Fibroblast of skin of right quadriceps (primary cell): ENCODE measurements at regions not wholly inside any gene's neighbourhood (a gene's known extent, or its start where the extent isn't known, plus 50 kb on each side); places are given as distances from the start of the nearest gene placed in this dataset.

Experiments used
- DNase-seq: peaks from one replicate; pipeline ENCODE4 v3.0.0-alpha.2; 2013

DNA sequence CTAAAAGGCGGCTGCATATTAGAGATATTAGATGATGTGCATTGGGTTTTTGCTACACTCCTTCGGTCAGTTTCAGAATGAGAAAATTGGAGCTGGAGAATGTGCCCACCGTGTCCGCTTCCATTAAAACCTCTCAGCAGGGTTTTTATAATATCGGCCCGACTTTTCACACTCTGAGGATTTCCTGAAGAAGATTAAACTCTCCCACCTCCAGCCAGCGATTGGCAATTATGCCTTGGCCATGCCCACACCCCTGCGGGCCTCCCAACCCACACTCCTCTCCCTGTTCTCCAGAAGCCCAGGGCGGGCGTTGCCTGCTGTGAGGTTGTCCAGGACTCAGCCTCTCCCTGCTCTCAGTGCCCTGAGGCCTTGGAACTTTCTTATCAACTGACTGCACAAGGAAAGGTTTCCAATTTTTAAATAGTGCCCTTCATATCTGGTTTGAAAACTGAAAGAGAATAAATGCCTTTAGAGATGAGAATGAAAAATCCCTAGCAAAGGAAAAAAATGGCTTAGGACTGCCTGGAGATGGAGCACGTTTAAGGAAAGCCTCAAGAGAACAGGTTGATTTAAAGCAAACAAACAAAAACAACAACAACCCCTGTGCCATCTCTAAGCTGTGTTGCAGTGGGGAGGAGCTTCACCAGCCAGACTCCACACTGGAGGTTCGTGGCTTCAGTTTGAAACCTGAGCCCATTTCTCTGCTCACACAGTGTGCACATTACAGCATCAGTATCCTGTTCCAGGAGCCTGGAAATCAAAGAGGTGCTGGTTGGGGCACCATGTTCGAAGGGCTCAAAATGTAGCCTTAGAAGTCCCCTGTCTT, 292.9 kb downstream of the NSG2 start:
- no peak for DNase-seq

DNA sequence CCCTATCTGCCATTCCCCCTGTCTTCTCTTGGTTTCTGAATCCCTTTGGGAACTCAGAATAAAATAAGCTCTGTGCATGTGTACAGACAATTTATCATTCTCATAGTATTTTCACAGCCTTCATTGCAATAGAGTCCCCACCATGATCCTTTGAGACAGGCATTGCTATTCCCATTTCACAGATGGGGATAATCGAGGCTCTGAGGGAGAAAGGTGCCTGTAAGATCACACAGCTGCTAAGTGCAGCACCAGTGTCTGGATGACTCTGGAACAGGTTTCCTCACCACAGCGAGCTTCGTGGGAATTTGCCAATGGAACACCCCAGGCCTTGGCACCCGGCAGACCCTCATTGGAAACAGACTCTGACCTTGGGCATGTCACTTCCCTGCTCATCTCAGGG, 293.6 kb downstream of the NSG2 start:
- DNase-seq: no peak

DNA sequence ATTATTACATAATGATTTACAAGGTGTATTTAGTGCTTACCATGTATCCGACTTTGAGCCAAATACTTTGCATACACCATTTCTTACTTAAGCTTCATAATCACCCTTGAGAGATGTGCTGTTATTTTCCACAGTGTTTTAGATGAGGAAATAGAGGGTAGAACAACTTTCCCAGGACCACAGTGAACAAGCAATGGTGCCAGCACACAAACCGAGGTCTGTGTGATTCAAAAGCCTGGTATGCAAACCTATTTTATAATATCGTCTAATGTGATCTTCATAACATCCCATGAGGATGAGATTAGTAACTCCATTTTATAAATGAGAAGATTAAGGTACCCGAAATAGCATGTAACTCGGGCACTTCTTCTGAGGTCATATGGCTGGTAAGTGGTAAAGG, 294.7 kb downstream of the NSG2 start:
- peak; percentile 51 for DNase-seq

DNA sequence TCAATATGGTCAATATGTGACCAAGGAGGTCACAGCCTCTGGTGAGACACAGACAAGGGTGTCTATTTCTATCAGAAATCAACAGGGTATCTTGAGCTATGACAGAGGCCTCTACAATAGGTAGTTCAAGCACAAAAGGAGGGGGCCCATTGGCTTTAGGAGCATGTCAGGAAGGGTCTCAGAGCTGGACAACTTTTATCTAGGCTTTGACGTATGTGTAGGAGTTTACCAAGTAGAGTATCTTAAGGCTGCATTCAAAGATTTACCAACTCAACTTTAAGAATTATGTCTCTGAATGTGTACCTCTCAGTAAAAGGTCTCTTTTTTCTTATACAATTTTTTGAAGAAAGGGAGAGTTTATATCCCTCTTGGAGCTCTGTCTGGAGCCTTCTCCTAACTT, 297.2 kb downstream of the NSG2 start:
- no peak for DNase-seq

DNA sequence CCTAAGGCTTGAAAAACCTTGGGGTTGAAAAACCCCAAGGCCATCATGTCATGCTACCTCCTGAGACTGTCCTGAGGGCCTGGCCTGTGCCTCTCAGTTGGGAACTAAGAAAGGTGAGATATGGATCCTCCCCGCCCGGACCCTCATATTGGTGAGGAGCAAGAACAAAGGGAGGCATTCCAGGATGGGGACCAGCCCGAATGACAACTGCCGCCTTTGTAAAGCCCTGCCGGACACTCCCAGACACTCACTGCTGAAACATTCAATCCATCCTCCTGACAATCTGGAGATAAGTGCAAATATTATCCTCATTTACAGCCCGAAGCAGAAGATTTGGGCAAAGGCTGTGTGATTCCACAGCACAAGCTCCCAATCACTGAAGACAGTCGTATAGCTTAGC, 298.3 kb downstream of the NSG2 start:
- DNase-seq: no peak

DNA sequence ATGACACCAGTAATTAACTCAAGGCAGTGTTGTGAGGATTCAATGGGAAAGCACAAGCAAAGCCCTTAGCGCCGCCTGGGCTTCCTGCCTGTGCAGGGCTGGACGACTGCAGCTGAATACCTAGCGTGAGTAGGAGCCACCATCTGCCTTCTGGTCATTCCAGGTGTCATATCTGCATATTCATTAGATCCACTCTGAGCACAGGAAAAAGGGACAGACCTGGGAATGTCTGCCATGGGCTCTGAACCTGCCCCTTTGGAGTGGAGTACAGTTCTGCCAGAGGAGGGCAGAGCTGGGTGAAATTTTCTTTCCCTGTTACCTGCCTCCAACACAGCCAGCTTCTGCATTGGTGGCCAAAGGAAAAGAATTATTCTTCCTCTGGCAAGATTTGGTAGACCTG, 298.8 kb downstream of the NSG2 start:
- DNase-seq: no peak

DNA sequence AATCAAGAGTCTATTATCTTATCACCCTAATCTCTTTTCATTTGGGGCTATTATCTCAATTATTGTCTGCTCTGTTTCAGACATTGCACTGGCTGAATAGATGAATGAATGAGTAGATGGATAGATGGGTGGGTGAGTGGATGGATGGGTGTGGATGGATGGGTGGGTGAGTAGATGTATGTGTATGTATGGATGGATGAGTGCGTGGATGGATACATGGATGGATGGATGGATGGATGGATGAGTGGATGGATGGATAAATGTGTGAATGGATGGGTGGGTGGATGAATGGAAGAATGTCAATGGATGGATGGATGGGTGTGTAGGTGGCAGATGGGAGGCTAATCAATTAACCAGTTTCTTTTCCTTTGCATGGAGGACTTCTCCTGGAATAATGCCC, 301.7 kb downstream of the NSG2 start:
- DNase-seq: no peak

DNA sequence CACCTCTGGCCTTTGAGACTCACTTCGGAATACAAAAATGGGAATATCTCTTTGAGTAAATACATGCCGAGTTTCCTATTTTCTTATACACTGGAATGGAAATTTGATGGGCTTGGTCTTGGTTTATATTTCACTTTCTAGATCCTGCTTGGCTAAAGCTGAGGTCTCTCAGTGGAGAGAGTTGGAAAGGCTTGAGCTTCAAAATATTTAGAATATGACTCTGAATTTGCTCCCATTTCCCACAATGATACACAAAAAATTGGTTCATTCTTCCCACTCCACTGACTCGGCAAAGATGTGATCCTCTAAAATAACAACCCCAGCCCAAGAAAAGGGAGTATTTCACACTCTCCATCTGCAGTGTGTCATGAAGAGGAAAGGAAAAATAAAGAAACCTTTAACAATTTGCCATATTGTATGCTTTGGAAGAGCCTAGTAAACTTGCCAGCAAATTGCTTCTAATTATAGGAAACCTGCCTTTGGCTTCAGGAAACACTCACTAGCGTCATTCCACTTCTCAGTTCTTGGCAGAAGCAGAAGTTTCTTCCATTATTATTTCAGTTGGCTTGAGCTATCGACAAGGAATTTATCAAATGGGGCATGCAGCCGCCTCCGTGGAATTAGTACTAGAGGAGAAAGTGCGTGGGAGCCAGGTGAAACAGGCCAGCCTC, 302.9 kb downstream of the NSG2 start:
- no peak for DNase-seq

DNA sequence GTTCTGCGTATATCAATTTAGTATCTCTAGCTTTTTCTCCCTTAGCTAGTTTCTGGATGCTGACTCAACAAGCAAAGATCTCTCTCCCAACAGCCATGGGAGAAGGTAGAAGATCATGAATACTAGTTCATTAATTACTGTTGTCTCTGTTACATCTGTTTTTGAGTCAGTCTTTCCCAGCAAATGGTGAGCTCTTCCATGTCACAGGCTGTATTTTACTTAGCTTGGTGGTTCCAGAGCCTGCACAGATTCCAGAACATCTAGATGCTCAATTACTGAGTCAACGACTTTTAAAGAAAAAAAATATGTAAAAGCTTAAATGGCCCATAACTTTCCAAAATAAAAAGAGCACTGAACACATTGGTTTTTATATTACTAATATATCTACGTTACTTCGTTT, 307.2 kb downstream of the NSG2 start:
- DNase-seq: peak; percentile 47

DNA sequence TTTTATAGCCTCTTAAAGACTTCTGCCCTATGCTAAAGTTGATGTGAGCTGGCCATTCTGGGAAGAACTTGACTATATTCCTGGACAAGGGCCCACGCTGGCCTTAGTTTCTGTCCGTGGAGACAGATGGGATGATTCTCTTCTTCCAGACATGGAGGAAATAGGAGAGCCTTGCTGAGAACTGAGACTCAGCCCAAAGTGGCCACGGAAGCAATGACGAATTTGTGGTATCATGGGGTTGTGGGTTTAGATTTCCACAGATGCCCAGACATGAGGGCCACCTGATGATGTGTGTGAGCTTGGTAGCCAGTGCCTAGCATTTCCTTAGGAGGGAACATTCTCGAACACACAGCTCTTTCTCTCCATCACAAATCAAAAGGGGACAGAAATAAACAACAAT, 309.1 kb downstream of the NSG2 start:
- DNase-seq: no peak

DNA sequence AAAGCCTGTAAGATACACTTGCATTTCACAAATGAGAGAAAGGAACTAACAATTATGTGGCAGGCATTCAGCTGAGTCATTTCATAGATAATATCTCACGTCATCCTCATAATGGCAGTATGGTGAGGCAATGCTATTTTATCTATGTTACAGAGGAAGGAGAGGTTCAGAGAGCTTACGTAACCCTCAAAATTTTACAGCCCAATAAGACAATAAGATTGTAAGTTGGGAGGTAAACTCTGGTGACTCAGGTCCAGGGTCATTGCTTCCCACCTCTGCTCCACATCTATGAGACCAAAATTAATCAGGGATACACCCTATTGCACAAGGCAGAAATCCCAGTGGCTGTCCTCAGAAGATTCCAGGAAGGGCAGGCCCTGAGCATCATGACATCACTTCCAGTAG, 309.7 kb downstream of the NSG2 start:
- peak; percentile 88 for DNase-seq

DNA sequence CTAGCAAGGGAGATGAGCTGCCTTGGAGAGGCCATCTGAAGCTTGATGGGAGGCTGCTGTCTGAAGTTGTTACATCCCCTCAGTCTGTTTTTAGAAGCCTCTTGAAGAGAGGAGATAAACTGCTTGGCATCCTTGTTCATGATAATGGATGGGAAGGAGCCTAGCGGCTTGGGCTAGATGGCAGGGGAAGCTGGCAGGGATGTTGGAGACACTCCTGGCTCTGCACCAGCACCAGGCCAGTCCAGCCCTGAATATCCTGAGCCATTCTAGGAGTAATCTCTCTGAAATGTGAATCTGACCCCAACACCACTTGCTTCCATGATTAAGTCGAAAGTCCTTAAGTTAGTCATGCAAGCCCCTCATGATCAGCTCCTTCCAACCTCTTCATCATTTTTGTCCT, 310.5 kb downstream of the NSG2 start:
- no peak for DNase-seq

DNA sequence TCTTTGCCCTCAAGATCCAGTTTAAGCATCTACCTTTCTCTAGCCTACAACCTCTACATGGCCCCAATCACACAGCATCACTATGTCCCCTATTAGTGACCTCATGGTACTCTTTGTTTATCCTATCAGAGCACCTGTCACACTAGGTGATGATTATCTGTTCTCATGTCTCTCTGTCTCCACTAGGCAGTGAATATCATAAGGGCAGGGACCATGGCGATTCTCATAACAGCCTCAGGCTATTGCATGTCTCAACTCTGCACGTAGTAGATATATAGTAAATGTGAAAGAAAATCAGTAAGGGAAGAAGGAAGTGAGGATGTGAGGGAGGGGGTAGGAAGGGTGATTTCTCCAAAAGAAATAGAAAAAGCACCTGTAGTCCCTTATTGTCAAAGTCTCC, 311.0 kb downstream of the NSG2 start:
- DNase-seq: no peak

DNA sequence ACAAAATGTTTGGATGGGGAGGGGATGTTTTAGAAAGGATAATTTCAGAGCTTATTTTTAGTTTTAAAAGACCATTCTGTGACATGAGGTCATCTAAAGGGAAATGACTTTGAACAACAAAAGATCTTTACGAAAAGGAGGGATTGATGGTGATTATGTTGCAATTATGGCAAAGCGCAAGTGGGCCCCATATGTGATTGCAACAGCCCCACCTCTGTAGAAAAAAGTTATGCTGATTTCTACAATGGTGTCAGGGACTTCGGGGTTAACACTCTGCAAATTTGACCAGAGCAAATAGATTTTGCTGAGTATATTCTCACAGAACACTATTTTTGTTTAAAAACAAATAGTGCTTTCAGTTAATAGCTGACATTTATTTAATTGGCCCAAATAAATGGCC, 312.8 kb downstream of the NSG2 start:
- no peak for DNase-seq

DNA sequence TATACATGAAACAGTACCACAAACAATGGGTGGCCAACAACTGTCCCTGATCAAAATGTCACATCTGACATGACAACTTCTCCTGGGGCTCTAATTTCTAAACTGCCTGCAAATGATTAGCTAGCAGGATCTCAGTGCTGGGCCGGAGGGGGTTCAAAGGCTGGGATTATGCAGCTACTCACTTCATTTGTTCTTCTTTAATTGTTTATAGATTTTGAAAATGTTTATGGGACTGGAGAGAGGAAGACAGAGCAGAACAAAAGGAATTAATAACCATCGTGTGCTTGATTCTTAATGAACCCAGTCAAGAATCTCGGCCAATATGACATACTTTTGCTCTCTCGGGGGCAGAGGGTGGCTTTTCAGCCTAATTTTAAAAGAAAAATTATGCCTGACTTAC, 313.6 kb downstream of the NSG2 start:
- DNase-seq: no peak

DNA sequence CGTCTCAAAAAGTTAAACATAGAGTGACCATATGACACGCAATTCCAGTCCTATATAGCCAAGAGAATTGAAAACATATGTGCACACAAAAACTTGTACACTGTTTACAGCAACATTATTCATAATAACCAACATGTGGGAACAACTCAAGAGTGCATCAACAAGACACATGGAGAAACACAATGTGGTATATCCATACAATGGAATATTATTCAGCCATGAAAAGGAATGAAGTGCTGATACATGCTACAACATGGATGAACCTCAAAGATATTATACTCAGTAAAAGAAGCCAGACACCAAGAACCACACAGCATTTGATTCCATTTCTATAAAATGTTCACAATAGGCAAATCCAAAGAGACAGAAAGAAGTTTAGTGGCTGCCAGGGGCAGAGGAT, 317.0 kb downstream of the NSG2 start:
- no peak for DNase-seq

DNA sequence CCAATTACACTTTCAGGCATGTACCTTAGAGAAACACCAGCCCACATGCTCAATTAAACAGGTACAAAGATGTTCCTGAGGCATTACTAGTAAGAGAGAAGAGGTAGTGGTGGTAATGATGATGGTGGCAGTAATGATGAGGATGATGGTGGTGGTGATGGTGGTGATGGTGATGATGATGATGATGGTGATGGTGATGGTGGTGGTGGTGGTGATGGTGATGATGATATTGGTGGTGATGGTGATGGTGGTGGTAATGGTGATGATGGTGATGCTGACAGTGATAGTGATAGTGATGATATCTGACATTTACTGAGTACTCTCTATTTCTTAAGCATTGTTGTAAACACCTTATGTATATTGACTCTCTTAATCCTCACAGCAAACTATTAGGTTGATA, 318.4 kb downstream of the NSG2 start:
- DNase-seq: no peak

DNA sequence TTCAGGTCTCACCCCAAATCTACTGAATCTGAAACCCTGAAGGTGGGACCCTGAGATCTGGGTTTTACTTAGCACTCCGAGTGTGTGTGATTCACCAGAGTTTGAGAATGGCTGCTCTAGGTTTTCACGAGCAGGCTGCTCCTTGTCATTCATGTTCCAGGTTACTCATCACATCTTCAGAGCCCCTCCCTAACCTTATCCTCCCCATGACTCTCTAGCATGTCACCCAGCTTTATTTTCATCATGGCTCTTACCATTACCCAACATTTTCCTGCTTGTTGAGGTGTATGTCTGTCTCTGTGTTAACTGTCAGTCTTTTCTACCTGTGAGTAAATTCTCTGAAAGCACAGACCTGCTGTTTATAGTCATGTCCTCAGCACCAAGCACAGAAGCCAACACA, 319.2 kb downstream of the NSG2 start:
- DNase-seq: no peak

DNA sequence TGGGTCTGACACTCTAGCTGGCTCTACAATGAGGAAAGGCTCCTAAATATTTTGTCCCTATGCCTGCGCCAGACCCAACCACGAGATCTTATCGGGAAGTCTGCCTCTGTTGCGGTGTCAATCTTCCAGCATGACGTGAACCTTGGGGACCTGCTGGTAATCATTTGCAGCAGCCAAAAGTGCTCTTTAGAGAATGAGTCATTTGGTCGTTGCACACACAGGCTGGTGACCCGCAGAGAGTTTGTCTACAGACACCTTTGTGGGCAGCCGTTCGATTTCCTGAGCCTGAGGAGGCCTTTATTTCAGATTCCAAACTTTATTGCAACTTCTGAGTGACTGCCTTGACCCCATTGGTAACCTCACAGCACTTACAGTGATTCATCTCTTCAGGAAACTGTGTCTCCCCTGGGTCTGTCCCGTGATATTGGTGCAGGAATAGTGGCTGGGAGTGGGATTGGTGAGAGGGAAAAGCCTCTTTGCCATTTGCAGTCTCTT, 326.1 kb downstream of the NSG2 start:
- peak; percentile 90 for DNase-seq

DNA sequence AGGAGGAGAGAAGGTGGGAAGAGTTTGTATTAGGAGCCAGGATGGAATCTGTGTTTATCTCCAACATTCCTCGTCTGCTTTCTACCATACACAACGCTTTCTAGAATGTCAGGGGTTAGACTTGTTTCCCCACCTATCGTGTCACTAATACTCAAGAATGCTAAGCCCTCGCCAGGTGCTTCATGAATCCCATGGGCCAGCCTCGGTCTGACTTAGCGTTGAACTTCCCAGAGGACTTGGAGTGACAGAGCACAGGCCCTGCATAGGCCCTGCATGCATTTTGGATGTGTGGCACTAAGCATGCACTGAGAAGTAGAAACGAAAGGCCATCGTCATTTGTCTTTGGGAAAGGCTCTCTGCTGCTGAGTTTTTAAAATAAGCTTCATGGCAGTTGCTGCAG, 328.7 kb downstream of the NSG2 start:
- no peak for DNase-seq

DNA sequence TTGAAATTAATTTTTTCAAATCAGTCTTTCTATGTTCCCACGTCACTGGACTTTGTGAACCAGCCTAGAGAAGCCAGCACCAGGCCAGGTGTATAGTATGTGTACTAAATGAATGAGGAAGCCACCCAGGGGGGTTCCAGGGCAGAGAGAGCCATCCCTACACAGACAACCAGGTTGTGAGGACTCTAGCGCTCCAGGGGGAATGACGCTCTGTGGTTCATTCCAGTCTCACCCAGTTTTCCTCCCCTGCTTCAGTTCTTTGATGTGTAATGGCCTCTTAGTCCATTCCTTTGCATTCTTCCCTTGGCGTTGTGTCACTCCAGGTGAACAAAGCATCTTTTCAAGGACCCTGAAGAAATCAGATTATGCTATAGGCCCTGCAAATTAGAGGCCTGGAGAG, 330.6 kb downstream of the NSG2 start:
- DNase-seq: no peak

DNA sequence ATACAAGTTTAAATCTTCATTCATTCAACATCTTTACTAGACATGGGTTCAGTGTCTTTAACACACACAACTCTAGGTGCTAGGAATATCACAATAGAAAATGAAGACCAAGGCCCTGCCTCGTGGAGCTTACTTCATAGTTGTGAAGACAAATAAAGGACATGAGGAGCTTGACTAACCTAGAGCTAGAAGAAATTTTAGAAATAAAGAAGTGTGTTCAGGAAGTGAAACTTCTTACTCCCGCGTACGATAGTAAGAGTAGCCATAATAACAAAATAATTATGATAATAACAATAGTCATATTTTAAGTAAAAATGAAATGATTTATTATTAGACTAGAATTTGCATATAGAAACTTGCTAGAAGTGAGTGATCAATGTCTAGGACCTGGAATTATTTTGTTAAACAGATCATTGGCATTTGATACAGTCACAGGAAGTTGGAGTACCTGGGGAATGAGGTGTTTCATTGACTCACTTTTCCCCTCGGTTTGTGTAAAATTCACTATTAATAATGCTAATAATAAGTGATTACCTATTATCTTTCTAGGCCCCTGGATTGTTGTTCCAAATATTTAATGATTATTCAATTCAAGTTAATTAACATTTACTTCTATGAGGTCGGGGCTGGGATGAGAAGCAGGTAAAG, 331.3 kb downstream of the NSG2 start:
- DNase-seq: no peak

DNA sequence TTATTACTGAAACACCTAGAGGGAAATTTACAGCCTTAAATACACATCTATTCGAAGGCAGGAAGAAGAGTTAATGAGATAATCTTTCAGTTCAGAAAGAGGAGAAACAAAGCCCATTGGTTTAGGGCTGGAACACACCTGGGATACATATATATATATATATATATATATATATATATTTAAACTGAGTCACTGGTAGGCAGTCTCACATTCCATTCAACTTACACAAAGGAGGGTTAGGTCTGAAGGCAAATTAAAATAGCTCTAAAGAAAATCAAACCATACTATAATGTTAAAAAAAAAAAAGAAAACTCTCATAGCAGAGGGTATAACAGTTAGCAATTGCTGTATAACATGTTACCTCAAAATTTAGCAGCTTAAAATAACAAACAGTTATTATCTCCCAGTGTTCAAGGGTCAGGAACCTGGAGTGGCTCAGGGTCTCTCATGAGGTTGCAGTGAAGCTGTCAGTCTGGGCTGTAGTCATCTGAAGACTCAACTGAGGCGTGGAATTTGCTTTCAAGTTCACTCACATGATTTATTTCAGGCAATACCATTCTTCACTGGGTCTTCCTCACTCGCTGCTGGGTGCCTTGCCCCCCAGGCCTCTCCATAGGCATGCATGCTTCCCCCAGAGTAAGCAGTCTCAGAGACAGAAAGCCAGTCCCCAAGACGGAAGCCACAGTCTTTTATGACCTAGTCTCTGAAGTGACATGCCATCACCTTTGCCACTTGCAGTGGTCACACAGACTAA, 332.8 kb downstream of the NSG2 start:
- DNase-seq: no peak
